GM18519 (cell line): ENCODE measurements at regions not wholly inside any gene's neighbourhood (a gene's known extent, or its start where the extent isn't known, plus 50 kb on each side); places are given as distances from the start of the nearest gene placed in this dataset.

Experiments
- ATAC-seq: cut with Tn5 transposase; IDR thresholded peaks from one replicate; pipeline ENCODE4 v1.9.1; 2021; ENCODE audit warnings: mild to moderate bottlenecking, moderate library complexity; ENCODE audit not compliant: unreplicated experiment, low FRiP score

DNA sequence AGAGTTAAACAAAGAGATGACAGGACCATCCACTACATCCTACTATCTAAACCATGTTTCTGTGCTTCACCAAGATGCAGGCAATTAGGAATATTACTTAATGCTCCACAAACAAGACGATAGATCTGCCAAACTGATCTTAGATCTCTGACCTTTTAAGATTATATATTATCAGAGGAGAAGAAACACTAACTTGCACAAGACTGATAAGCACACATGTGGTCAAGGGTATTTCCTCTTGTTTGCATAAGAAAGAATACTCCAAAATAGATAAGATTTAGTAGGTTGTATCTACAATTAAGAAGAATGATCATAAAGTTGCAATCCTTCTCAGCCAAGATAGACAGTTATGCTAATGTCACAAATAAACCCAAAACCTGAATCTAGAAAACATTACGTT, 601.0 kb upstream of the ACO1 start:
- no peak for ATAC-seq

DNA sequence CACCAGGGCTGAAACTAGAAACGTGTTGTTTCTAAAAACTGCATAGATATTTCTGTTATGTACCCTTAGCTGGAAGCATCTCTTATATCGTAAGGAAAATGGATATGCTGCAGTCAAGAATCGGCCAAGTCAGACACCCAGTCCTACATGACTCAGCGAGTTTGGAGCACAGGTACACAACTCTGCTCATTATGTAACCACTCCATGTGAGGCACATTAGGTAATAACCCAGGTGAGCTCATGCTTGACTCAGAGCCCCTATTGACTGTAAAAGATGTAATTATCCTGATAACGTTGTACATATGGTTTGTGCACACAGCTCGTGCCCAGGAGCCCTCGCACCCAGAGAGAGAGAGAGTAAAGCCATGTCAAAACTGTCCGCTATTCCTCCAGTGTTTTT, 593.7 kb upstream of the ACO1 start:
- ATAC-seq = no peak

DNA sequence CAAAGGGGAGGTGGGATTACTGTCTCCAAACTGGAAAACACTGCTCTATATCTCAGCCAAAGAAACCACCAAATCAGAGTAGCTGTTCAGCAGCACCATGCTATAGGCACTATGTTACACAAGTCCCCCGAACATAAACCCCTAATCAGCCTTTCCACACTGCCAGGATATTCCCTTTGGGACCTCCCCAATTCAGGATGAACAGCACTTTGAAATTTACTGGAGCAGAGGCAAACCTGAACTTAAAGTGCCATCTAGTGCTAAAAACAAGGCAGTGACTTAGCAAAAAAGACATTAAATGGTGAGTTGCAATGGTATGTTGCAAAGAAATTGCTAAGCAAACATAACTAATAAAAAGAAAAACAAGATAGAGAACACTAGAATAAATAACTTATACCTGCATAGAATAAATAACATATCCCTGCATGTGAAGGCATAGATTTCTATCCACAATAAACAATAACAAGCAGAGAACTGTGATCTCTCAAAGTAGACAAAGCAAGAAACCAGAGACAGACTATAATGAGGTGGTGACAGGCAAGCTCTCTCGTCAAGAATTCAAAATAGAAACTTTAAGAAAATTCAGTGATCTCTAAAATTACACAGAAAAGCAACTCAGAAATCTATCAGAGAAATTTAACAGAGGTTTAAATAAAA, 584.4 kb upstream of the ACO1 start:
- no peak for ATAC-seq

DNA sequence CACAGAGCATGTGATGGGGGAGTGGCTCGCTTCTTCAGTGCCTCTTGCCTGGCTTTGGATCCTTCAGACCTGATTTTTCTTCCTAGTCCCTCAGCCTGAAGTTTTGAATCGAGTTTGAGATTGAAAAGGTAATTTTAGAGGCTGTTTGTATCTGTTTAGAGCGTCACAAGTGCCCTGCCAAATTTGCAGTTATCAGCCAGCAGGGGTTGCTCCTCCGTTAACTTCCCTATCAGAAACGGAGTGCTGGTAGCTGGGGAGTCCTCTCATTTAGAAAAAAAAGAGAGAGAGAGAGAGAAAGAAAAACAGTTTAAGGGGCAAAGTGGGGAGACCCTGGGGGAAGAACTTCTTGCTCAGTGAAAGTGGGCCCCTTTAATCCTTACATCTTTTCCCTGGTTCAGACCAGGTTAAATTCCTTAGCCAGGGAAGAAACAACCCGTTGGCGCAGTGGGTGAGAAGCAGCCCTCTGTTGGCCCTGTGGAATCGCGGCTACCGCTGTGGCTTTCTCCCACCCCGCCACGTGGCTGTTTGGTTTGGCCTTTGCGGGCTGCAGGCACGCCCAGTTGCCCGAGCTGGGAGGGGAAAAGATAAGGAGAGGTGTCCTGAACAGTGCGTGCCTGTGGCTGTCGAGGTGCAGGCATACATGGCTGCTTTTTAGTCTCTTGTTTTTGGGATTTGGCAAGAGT, 576.7 kb upstream of the ACO1 start:
- ATAC-seq = no peak

DNA sequence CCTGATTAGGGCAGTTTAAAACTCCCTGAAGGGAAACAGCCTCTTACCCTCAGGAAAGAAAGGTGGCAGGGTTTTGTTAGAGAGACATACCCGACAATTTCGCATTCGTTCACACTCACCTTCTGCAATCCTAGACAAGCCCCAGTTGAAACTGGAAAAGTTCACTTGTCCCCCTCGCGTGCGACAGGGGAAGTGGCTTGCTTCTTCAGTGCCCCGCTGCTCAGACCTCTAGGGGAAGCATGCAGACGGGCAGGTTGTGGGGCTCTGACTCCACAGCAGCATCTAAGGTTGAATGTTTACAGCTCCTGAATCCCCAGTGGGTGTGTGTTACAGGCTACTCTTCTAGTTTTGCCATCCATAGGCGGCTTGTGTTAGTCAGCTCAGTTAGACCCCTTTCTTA, 575.7 kb upstream of the ACO1 start:
- no peak for ATAC-seq

DNA sequence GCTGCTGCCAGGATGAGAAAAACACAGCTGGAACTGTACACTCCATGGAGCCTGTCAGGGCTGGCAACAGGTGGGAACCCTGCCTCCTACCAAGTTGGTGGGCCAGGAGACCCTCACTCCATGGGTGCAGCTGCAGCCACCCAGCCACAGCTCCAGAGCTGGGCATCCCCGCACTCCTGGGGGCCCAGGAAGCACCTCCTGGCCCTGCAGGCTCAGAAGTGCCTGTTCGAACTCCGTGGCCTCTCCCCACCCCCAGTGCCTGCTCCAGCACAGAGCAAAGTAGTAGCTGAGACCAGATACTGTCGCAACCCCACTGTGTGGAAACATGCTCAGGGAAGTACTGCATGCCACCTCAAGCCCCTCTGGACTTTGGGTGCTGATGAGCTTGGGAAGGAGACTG, 564.0 kb upstream of the ACO1 start:
- no peak for ATAC-seq

DNA sequence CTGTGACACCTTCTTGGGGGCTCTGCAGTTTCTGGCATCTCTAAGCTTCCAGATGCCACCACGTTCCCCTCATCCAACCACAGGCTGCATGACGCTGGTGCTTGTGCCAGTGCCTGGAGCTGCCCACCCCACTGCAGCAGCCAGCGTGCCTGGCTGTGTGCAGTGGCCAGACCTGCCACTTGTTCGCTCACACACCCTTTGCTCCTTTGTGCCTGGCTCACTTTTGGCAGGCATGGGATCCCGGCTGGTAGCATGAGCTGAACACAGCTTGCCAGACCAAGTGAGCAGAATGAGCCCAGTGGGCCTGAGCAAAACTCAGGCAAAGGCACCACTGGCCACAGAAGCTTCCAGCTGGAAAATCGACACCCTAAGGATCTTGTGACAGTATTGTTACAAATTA, 562.9 kb upstream of the ACO1 start:
- no peak for ATAC-seq

DNA sequence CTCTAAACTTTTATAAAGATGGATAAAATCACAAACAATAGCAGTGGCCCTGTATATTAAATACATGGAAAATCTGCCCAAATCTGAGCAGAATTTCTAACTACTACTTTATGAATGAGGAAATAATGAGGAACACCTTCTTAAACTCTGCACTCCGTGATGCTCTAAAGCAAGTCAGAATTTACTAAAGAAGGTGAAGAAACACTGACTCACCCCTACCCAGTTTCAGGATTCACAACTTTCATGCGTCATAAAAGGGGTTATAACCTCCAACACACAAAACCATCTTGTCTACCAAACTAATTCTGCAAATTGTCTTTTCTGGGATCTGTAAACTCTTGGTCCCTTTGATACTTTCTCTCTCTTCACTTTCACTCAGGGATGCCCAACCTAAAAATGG, 561.1 kb upstream of the ACO1 start:
- no peak for ATAC-seq

DNA sequence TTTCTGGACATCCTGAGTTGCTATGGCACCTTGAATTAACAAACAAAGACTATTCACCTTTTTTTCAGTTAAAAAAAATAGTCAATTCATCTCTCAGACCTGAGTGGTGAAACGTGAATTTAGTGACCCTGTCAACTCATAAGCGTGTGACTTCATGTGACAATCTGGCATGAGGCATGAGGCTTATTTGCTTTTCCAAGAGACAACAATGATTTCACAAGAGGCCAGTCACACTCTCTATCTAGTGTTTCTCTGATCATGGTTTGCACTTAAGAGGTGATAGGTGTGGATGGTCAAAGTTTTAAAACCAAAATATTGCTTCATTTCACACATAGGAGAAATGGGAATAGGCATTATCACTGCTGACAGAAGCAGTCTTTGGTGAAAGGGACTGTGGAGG, 559.6 kb upstream of the ACO1 start:
- no peak for ATAC-seq

DNA sequence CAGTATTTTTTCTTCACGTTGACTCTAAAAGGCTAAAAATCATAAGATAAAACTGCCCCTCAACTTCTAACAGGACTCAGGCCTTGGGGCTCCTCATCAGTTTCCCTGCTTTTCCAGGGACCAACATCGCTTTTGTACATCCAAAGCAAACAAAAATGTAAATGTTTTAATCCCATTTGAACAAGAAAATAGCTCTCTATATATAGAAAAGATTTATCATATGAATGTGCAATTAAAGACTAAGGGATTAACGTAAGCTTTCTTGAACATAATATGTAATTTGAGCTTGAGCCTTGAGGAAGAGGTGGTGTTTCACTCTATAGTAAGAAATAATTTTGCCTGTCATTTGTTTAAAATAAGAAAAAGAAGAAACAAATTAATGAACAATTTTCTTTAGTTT, 547.2 kb upstream of the ACO1 start:
- no peak for ATAC-seq

DNA sequence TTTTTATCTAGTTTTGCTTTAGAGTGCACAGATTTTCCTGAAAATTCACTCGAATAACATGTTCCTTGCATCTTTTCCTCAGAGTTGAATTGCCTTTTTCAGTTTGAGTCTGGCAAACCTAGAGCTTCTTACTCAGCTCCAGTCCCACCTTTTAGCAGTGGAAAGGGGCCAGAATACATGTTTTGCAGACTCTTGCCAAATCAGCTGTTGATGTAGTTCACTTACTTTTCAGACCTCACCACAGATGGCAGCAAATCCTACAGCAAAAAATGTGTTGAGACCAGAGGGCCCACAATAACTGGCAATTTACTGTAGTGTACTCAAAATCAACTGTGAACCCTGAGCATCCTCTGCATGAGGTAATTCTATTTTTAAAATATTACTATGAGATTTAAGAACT, 545.2 kb upstream of the ACO1 start:
- no peak for ATAC-seq

DNA sequence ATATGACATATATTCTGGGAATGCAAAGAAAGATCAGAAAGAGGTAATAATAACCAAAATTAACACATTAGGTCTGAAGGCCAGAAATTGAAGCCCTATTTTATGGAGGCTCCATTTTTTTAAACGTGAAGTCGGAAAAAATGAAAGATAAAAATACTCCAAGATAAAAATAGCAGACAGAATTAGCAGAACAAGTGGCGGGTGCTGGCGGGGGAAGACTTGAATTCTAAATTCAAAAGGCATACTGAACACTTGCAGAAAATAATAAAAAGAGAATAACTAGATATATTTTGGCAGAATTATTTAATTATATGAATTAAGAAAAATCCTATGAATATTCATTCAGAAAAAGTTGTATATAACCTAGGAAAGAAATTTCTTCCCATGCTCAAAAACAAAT, 543.7 kb upstream of the ACO1 start:
- no peak for ATAC-seq

DNA sequence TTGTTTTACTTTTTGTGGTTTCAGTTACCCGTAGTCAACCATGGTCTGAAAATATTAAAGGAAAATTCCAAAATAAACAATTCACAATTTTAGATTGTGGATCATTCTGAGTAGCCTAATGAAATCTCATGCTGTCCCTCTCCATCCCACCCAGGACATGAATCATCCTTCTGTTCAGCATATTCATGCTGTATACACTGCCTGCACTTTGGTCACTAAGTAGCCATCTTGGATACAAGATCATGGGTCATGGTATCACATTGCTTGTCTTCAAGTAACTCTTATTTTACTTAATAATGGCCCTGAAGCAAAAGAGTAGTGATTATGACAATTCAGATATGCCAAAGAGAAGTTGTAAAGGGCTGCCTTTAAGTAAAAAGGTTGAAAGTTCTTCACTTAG, 536.5 kb upstream of the ACO1 start:
- ATAC-seq = no peak

DNA sequence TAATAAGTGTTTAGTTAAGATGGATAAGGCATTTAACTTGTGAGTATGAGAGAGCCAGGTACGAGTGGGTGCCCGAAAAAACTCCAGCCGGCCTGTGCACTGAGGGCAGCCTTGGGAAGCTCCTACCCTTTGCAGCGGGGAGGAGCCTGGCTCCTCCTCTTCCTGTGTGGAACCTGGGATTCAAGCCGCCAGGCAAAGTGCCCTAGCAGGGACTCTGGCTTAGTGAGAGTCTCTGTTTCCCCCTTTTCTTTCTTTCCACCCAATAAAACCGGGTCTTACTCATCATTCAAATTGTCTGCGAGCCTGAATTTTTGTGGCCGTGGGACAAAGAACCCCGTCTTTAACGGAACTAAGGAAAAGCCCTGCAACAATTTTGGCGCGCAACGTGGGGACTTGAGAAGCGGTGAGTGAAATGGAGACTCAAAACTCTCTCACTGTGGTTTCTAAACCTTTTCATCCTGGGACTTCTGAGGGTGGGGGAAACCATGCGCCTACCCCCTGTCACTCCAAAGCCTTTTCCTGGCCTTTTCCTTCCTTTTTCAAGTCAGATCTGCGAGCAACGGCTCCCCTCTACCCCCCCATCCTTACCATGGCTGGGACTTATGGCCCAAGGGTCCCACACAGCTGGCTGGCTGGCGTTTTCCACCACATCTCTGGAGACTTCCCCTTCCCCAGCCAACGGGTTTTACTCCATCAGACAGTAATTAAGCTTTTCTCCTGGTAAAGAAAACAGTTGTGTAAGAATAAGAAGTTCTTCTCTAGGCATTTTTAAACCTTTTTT, 535.7 kb upstream of the ACO1 start:
- ATAC-seq = no peak

DNA sequence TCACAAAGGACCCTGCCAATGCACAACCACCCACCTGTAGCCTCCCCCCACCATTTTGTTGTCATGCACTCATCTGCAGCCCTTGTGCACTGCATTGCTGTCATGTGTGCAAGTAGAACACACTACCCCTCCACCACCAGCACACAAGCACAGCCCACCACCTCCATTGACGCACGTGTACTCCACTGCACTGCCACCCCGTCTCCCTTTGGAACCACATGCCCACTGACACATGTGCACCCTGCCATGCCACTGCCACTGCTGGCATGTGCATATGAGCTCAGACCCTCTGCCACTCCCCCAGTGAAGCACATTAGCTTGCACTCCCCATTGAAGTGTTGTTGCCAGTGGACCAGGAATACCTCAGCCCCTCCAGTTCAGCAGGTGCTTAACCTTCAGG, 530.3 kb upstream of the ACO1 start:
- no peak for ATAC-seq

DNA sequence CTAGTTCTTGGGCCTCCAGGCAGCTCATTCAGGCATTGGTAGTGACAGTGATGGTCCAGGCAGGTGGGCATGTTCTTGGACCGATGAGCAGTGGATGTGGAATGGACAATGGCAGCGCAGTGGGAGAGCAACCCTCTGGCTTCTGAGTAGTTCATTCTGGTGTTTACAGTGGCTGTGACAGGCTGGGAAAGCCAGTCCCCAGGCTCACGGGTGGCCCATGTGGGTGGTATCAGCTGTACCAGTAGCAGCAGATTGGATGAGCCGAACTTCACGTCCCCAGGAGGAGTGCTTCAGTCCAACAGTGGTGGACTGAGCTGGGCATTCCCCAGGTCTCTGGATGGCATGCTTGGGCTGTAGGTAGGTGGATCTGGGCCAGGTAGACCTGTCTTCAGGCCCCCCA, 515.6 kb upstream of the ACO1 start:
- no peak for ATAC-seq

DNA sequence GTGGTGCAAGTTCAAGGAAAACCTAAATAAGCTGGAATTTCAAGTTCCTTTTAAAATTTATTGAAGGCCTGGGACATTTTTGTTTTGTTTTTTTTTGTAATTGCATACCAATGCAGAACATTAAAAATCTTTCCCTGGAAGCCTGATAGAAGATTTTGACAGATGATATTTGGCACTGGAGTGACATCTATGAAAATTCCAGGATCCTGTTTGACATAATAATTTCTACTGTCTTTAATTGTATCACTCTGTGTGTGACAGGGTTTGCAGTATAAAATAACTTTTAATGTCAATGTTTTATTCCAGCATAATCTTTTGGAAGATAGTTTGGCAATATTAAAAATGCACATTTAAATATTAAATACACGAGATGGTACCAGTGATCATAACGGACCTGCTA, 514.2 kb upstream of the ACO1 start:
- no peak for ATAC-seq

DNA sequence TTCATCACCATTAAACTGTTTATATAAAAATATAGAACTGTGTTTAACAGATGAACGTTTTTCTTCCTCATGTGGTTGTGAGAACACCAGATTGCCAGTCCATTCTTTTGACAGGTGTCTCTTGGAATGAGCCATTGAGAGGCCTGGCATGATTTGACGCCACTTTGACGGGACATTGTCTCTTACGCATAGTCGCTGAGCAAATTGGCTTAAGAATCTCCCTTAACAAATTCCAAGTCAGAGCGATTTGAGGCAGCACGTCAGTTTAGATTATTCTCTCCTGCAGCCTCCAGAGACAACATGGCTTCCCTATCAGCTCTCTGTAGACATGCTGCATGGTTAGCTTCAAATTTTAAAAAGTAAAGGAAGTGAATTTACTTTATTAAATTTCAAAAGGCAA, 510.7 kb upstream of the ACO1 start:
- ATAC-seq = no peak

DNA sequence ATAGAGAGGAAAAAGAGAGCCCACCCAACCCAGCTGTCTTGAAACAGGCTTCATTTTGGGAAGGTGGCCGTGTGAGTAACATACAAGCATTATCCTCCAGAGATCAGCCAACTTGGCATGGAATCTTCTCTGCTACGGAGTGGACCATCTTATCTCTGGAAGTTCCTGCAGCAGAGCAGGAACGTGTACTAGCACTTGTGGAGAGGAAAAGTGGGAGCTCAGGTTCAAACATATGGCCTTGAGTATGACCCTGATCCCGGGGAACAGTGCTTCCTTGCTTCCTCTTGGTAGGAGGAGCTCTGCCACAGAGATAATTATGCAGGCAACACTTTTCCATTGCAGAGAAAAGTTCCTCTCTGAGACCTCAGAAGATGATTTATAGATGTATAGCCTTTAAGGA, 490.4 kb upstream of the ACO1 start:
- no peak for ATAC-seq

DNA sequence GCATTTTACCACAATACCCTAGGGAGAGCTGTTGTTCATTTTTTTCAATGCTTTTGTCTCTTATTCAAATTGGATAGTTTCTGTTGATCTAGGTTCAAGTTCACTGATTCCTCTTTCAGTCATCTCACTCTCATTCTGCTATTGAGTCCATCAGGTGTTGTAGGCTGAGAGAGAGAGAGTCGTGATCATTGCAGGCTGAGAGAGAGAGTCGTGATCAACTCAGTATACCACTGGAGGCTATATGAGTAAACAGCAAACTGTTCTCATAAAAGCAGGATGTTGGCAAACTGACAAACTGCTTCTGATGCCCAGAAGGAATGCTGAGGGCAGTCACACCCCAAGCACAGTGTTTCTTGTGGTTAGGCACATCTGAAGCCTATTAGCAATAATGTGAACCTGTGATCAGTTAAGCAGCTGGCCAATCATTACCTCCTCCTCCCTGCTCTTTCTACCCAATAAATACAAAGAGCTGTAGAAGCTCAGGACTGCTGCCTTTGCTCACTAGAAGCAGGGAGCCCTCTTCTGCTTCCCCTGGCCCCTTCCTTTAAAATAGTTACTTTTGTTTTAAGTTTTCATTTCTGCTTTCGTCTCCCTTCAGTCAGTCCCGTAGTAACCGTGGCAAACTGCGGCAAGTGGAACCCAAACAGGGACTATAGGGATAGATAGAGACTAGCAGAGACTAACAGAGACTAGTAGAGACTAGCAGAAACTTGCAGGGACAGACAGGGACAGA, 476.1 kb upstream of the ACO1 start:
- ATAC-seq = peak; percentile 92

DNA sequence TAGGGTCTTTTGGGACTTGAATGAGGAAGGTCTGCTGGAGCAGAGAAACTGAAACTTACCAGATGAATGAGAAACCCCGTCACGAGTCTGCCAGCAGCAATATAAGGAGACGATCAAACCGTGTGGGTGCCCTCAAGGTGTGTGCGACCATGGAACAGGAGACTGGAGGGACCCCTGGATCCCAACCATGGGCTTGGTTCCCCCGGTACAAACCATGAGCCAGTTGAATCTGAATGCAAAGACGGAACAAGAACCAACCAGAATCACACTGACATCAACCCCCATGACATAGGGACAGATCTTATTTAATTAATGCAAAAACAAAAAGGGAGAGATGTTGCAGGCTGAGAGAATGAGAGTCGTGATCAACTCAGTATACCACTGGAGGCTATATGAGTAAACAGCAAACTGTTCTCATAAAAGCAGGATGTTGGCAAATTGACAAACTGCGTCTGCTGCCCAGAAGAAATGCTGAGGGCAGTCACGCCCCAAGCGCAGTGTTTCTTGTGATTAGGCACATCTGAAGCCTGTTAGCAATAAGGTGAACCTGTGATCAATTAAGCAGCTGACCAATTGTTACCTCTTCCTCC, 475.5 kb upstream of the ACO1 start:
- ATAC-seq = peak; percentile 26
